Kidney (tissue), 13 donors: ENCODE measurements at regions not wholly inside any gene's neighbourhood (a gene's known extent, or its start where the extent isn't known, plus 50 kb on each side); places are given as distances from the start of the nearest gene placed in this dataset.

Experiments used
- DNase-seq, 5 donors: peaks; one replicate each; pipeline ENCODE4 v3.0.0-alpha.2; 2013 to 2020
- FAIRE-seq: peaks from 2 replicates; lab custom pipeline; 2012; peaks lifted over from hg19 to GRCh38; lab: Jason Lieb, UNC
- H3K27ac ChIP-seq, 2 donors: one replicate each; pipeline ENCODE4 v1.7.0; 2013; ENCODE audit warnings: low read depth in 2 of 2, low read length in 2 of 2, inconsistent platforms in 1 of 2
- H3K27me3 ChIP-seq: one replicate; pipeline ENCODE4 v1.7.1; 2013; ENCODE audit warnings: low read length, inconsistent platforms; ENCODE audit not compliant: control insufficient read depth, insufficient read depth
- H3K36me3 ChIP-seq, 3 donors: one replicate each; pipeline versions ENCODE4 v1.7.0 to v1.7.1; 2013; ENCODE audit warnings: low read length in 3 of 3, control low read depth in 1 of 3, inconsistent platforms in 1 of 3; ENCODE audit not compliant: insufficient read depth in 3 of 3, control insufficient read depth in 2 of 3
- H3K4me1 ChIP-seq, 3 donors: one replicate each; pipeline versions ENCODE4 v1.7.0 to v1.7.1; 2013; ENCODE audit warnings: low read length in 3 of 3, inconsistent platforms in 1 of 3, low read depth in 1 of 3; ENCODE audit not compliant: control insufficient read depth in 2 of 3, insufficient read depth in 2 of 3
- H3K4me3 ChIP-seq, 3 donors: one replicate each; pipeline versions ENCODE4 v1.7.0 to v1.8.1; 2013; ENCODE audit warnings: low read length in 3 of 3, control low read depth in 1 of 3, inconsistent platforms in 1 of 3
- H3K9ac ChIP-seq, 3 donors: one replicate each; pipeline versions ENCODE4 v1.7.0 to v1.7.1; 2013; ENCODE audit warnings: low read length in 3 of 3, control low read depth in 1 of 3, inconsistent platforms in 1 of 3
- H3K9me3 ChIP-seq, 3 donors: one replicate each; pipeline versions ENCODE4 v1.7.0 to v1.7.1; 2013; ENCODE audit warnings: low read length in 3 of 3, control low read depth in 1 of 3, inconsistent platforms in 1 of 3; ENCODE audit not compliant: control insufficient read depth in 2 of 3, insufficient read depth in 1 of 3
- intact Hi-C: fragments of 100-400 bp; cut with DNase I; formaldehyde crosslinking; loops from one replicate; pipeline ENCODE4 v1.11.1; 2022
- TF ChIP-seq, protein P1 (sequence below): IDR thresholded peaks from 3 replicates; pipeline ENCODE4 v1.5.1; 2012; ENCODE audit warnings: mild to moderate bottlenecking, moderate library complexity, borderline replicate concordance; ENCODE audit not compliant: insufficient read depth; ENCODE audit errors: extremely low read depth
- donor health status: control.
- donor health status: control.
- donor health status: control.
- donor health status: control.
- donor health status: control.
- donor health status: DM: yes; HTN: yes; CAD: no.
- donor health status: Normal renal cell carcinoma (clear cell type).

DNA sequence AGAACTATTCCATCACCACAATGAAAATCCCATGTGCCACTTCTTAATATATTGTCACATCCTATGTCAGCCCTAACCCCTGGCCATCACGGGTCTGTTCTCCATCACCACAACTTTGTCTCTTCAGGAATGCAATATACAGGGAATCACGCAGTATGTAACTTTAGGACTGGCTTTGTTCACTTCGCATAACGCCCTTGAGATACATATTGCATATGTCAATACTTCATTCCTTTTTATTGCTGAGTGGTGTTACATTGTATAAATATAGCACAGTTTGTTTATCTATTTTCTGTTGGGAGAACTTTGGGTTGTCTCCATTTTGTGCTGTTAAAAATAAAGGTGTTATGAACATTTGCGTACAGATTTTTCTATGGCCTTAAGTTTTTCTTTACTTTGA is 195.4 kb upstream of the ZMIZ1 start:
- no peaks in the 10 kb centered on the region for H3K9me3 ChIP-seq
- no peaks in the 10 kb centered on the region for H3K27me3 ChIP-seq
- no peak overlapping the region for H3K9ac ChIP-seq
- DNase-seq (no peak), FAIRE-seq (no peak)
- TF ChIP-seq, protein P1, sequence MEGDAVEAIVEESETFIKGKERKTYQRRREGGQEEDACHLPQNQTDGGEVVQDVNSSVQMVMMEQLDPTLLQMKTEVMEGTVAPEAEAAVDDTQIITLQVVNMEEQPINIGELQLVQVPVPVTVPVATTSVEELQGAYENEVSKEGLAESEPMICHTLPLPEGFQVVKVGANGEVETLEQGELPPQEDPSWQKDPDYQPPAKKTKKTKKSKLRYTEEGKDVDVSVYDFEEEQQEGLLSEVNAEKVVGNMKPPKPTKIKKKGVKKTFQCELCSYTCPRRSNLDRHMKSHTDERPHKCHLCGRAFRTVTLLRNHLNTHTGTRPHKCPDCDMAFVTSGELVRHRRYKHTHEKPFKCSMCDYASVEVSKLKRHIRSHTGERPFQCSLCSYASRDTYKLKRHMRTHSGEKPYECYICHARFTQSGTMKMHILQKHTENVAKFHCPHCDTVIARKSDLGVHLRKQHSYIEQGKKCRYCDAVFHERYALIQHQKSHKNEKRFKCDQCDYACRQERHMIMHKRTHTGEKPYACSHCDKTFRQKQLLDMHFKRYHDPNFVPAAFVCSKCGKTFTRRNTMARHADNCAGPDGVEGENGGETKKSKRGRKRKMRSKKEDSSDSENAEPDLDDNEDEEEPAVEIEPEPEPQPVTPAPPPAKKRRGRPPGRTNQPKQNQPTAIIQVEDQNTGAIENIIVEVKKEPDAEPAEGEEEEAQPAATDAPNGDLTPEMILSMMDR: no peak
- intact Hi-C loops: no loop called here
- no peak overlapping the region for H3K27ac ChIP-seq
- H3K36me3 ChIP-seq: no peaks in the 10 kb centered on the region
- no peak overlapping the region for H3K4me3 ChIP-seq
- no peaks in the 10 kb centered on the region for H3K4me1 ChIP-seq

GRCh38 chr10:78875331-78875877 is 193.4 kb upstream of the ZMIZ1 start:
- H3K4me1 ChIP-seq: no peaks in the 10 kb centered on the region
- no peak overlapping the region for H3K27ac ChIP-seq
- H3K9me3 ChIP-seq: no peaks in the 10 kb centered on the region
- H3K27me3 ChIP-seq: no peaks in the 10 kb centered on the region
- TF ChIP-seq, protein P1: no peak
- FAIRE-seq (no peak), DNase-seq (no peak)
- intact Hi-C loops: no loop called here
- H3K4me3 ChIP-seq: no peak overlapping the region
- H3K9ac ChIP-seq: no peak overlapping the region
- H3K36me3 ChIP-seq: no peaks in the 10 kb centered on the region

DNA sequence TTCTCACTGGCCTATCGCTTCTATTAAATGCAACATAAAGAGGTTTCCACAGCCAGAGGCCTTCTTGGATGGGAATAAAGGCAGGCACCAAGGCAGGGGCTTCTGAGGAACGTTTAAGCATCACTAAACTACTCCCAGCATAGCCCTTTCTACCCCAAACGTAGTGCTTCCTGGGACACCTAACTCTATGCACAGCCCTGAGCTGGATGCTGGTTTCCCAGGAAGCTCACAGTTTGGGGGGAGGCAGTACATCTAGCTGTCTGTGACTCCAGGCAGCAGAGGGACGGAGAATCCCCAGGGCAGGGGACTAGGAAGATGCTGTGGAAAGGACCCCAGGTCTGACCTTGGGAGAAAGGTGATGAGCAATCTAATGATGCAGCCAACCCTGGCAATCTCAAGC is 192.8 kb upstream of the ZMIZ1 start:
- DNase-seq (peak in 1 of 5 donors; percentile 4), FAIRE-seq (no peak)
- TF ChIP-seq, protein P1: no peak
- Histone ChIP-seq H3K4me3 (no peak overlapping the region), H3K9ac (no peak overlapping the region), H3K36me3 (no peaks in the 10 kb centered on the region), H3K9me3 (no peaks in the 10 kb centered on the region), H3K27ac (no peak overlapping the region), H3K4me1 (no peaks in the 10 kb centered on the region), H3K27me3 (no peaks in the 10 kb centered on the region)
- intact Hi-C loops: no loop called here

GRCh38 chr10:78876449-78876848 is 192.3 kb upstream of the ZMIZ1 start:
- Histone ChIP-seq H3K9ac (no peak overlapping the region), H3K27ac (no peak overlapping the region), H3K27me3 (no peaks in the 10 kb centered on the region), H3K4me3 (no peak overlapping the region), H3K9me3 (no peaks in the 10 kb centered on the region), H3K4me1 (no peaks in the 10 kb centered on the region), H3K36me3 (no peaks in the 10 kb centered on the region)
- intact Hi-C loops: no loop called here
- FAIRE-seq: no peak
- TF ChIP-seq, protein P1: no peak
- peak in 3 of 5 donors; percentile 6 to 57 (median 49) for DNase-seq
